ENCODE measurements at regions not wholly inside any gene's neighbourhood (a gene's known extent, or its start where the extent isn't known, plus 50 kb on each side); places are given as distances from the start of the nearest gene placed in this dataset.

- TF ChIP-seq RAD21 (IDR thresholded peaks at IDR 0.05; ENCODE audit: low read length) (no peak), CTCF (conservative IDR thresholded peaks at IDR 0.05; ENCODE audit: low read depth, low read length) (no peak), POLR2A (IDR thresholded peaks at IDR 0.05; ENCODE audit: low read depth, low read length) (no peak), MAFK (IDR thresholded peaks at IDR 0.05; ENCODE audit: low read depth, low read length) (no peak), BHLHE40 (IDR thresholded peaks at IDR 0.05; ENCODE audit: low read depth, low read length) (no peak), MXI1 (IDR thresholded peaks at IDR 0.05; ENCODE audit: borderline replicate concordance, low read depth, low read length) (no peak)
Measured at GRCh38 chr14:61918998-61919397, 156.8 kb downstream of the SNAPC1 start.

All from IMR-90 (cell line).